ENCODE measurements at regions not wholly inside any gene's neighbourhood (a gene's known extent, or its start where the extent isn't known, plus 50 kb on each side); places are given as distances from the start of the nearest gene placed in this dataset.

DNA sequence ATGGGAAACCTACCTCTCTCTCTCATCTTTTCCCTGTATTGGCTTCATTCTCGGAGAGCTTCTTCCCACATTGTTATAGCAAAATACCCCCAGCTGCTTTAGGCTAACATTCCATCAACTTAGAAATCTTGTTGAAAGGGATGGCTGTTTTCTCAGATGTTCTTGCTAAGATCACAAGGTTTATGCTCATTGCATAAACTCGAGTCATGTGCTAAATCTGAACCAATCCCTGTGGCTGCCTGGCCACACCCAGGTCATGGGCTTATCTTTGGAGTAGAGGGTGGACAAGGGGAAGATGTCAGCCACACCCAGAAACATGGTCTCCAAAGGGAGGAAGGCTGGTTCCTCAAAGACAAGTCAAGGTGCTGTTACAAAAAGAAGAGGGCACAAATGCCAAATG lies 150.6 kb upstream of the UMPS start:
- TF ChIP-seq, protein P1, sequence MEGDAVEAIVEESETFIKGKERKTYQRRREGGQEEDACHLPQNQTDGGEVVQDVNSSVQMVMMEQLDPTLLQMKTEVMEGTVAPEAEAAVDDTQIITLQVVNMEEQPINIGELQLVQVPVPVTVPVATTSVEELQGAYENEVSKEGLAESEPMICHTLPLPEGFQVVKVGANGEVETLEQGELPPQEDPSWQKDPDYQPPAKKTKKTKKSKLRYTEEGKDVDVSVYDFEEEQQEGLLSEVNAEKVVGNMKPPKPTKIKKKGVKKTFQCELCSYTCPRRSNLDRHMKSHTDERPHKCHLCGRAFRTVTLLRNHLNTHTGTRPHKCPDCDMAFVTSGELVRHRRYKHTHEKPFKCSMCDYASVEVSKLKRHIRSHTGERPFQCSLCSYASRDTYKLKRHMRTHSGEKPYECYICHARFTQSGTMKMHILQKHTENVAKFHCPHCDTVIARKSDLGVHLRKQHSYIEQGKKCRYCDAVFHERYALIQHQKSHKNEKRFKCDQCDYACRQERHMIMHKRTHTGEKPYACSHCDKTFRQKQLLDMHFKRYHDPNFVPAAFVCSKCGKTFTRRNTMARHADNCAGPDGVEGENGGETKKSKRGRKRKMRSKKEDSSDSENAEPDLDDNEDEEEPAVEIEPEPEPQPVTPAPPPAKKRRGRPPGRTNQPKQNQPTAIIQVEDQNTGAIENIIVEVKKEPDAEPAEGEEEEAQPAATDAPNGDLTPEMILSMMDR (IDR thresholded peaks at IDR 0.05; ENCODE audit: low read length), result no peak
- TF ChIP-seq EZH2 (IDR thresholded peaks at IDR 0.05; ENCODE audit: borderline replicate concordance, low read length), result no peak
